GM12878 (cell line): ENCODE measurements at regions not wholly inside any gene's neighbourhood (a gene's known extent, or its start where the extent isn't known, plus 50 kb on each side); places are given as distances from the start of the nearest gene placed in this dataset.

Source experiments
- ATAC-seq: fragments of 200-7000 bp; cut with Tn5 transposase; 3 replicates; pipeline ENCODE4 v1.9.1; 2020; ENCODE audit warnings: mild to moderate bottlenecking, moderate library complexity
- BruUV-seq: library from RNA; stranded (reverse); fragments of 400-500 nt; replicated peaks from 2 replicates; lab custom pipeline; 2021; lab: Mats Ljungman, UMichigan
- CTCF ChIA-PET: fragments of 300-600 bp; sonication (Branson Sonifier 250); formaldehyde crosslinking; extraction: SDS; loops from one replicate; lab custom pipeline; 2021; ENCODE audit warnings: inconsistent platforms; lab: Yijun Ruan, JAX
- POLR2A ChIA-PET: fragments of 350-600 bp; formaldehyde crosslinking; extraction: SDS; loops from one replicate; lab custom pipeline; 2021; ENCODE audit warnings: inconsistent platforms; lab: Charles Lee
- RAD21 ChIA-PET: fragments of 300-600 bp; sonication (Branson Sonifier 250); formaldehyde crosslinking; loops from one replicate; lab custom pipeline; 2023; ENCODE audit warnings: antibody characterized with exemption; ENCODE audit not compliant: unreplicated experiment; lab: Charles Lee
- SMC1A ChIA-PET: fragments of 300-600 bp; sonication (Branson Sonifier 250); formaldehyde crosslinking; loops from one replicate; lab custom pipeline; 2023; ENCODE audit not compliant: unreplicated experiment, uncharacterized antibody; lab: Charles Lee
- DNase-seq: peaks from one replicate; pipeline ENCODE4 v3.0.0-alpha.2; 2011; ENCODE audit warnings: low read depth, low spot score
- FAIRE-seq: peaks from 3 replicates; lab custom pipeline; 2011; peaks lifted over from hg19 to GRCh38; lab: Jason Lieb, UNC
- H2AFZ ChIP-seq: 2 replicates; pipeline ENCODE4 v1.6.0; 2011; ENCODE audit warnings: low read depth, low read length, control low read depth; ENCODE audit not compliant: control insufficient read depth
- H3K27ac ChIP-seq: 2 replicates; pipeline ENCODE4 v1.5.1; 2011; ENCODE audit warnings: control low read depth; ENCODE audit not compliant: control insufficient read depth, insufficient read depth
- H3K27me3 ChIP-seq, 2 experiments: replicated peaks in 1 of 2; 2 replicates each; pipeline versions ENCODE4 v1.6.0 to v1.6.1; 2011; ENCODE audit warnings: low read length in 1 of 2; ENCODE audit not compliant: control insufficient read depth in 2 of 2, insufficient read depth in 2 of 2
- H3K36me3 ChIP-seq, 2 experiments: 2 replicates each; pipeline ENCODE4 v1.5.1; 2011; ENCODE audit warnings: low read length in 1 of 2; ENCODE audit not compliant: control insufficient read depth in 2 of 2, insufficient read depth in 2 of 2
- H3K4me1 ChIP-seq: 2 replicates; pipeline ENCODE4 v1.6.1; 2011; ENCODE audit warnings: mild to moderate bottlenecking, low read length, moderate library complexity, mixed read lengths; ENCODE audit not compliant: control insufficient read depth, insufficient read depth
- H3K4me2 ChIP-seq: 2 replicates; pipeline ENCODE4 v1.6.0; 2011; ENCODE audit warnings: control low read depth; ENCODE audit not compliant: control insufficient read depth, insufficient read depth
- H3K4me3 ChIP-seq: fragments of 200-600 bp; sonication (generic); 2 replicates; pipeline ENCODE4 v1.5.1; 2016
- H3K79me2 ChIP-seq: 2 replicates; pipeline ENCODE4 v1.6.0; 2011; ENCODE audit warnings: low read length; ENCODE audit not compliant: control insufficient read depth, insufficient read depth
- H3K9ac ChIP-seq: 2 replicates; pipeline ENCODE4 v1.8.0; 2011; ENCODE audit warnings: low read length, control low read depth, mixed read lengths; ENCODE audit not compliant: control insufficient read depth, insufficient read depth
- H3K9me3 ChIP-seq: replicated peaks from 3 replicates; pipeline ENCODE4 v1.5.1; 2011; ENCODE audit warnings: mild to moderate bottlenecking, low read length; ENCODE audit not compliant: control insufficient read depth, insufficient read depth
- H4K20me1 ChIP-seq: 2 replicates; pipeline ENCODE4 v1.6.0; 2011; ENCODE audit not compliant: control insufficient read depth, insufficient read depth
- BMI1 ChIP-seq: fragments of 450-650 bp; IDR thresholded peaks from 2 replicates; pipeline ENCODE4 v1.6.1; 2016; ENCODE audit warnings: mild to moderate bottlenecking, moderate library complexity, borderline replicate concordance
- CBFB ChIP-seq: IDR thresholded peaks from 2 replicates; pipeline ENCODE4 v1.6.1; 2016; ENCODE audit warnings: antibody characterized with exemption, low read depth
- CHD1 ChIP-seq: IDR thresholded peaks from 2 replicates; pipeline ENCODE4 v1.6.1; 2012; ENCODE audit warnings: low read depth, low read length, improper control_type of control experiment
- CUX1 ChIP-seq: IDR thresholded peaks from 2 replicates; pipeline ENCODE4 v1.6.1; 2012; ENCODE audit warnings: improper control_type of control experiment, low read depth, low read length; ENCODE audit not compliant: insufficient replicate concordance
- EP300 ChIP-seq, 2 experiments: fragments of 150-350 bp in 1 of 2; IDR thresholded peaks; 2 replicates each; pipeline ENCODE4 v1.6.1; 2011 to 2012; ENCODE audit warnings: low read depth in 2 of 2, low read length in 2 of 2, borderline replicate concordance in 1 of 2, improper control_type of control experiment in 1 of 2, inconsistent platforms in 1 of 2; ENCODE audit not compliant: control insufficient read depth in 1 of 2
- HDAC6 ChIP-seq: fragments of 200-600 bp; sonication (generic); IDR thresholded peaks from one replicate; pipeline ENCODE4 v1.8.0; 2017; ENCODE audit warnings: antibody characterized with exemption; ENCODE audit not compliant: unreplicated experiment
- HSF1 ChIP-seq: fragments of 150-350 bp; IDR thresholded peaks from 2 replicates; pipeline ENCODE4 v1.6.1; 2014; ENCODE audit warnings: mild to moderate bottlenecking, low read depth, low read length
- MYB ChIP-seq: fragments of 150-350 bp; IDR thresholded peaks from 2 replicates; pipeline ENCODE4 v1.6.1; 2014; ENCODE audit warnings: mild to moderate bottlenecking, low read depth, low read length, borderline replicate concordance
- NBN ChIP-seq: fragments of 450-650 bp; IDR thresholded peaks from 2 replicates; pipeline ENCODE4 v1.6.1; 2016
- NRF1 ChIP-seq: conservative IDR thresholded peaks from 2 replicates; pipeline ENCODE4 v1.6.1; 2011; ENCODE audit warnings: mild to moderate bottlenecking, low read depth, low read length, improper control_type of control experiment
- POLR2A ChIP-seq: IDR thresholded peaks from 2 replicates; pipeline ENCODE4 v1.6.1; 2011; ENCODE audit warnings: low read depth, mild to moderate bottlenecking, low read length
- SP1 ChIP-seq: IDR thresholded peaks from one replicate; pipeline ENCODE4 v1.6.1; 2011; ENCODE audit warnings: low read depth, low read length
- SUPT20H ChIP-seq: IDR thresholded peaks from 2 replicates; pipeline ENCODE4 v1.6.1; 2011; ENCODE audit warnings: low read depth, mild to moderate bottlenecking, low read length, moderate library complexity, borderline replicate concordance; ENCODE audit not compliant: control insufficient read depth
- YY1 ChIP-seq: IDR thresholded peaks from 2 replicates; pipeline ENCODE4 v1.6.1; 2011; ENCODE audit warnings: low read depth, mild to moderate bottlenecking, low read length
- ZBTB33 ChIP-seq: fragments of 450-650 bp; IDR thresholded peaks from 2 replicates; pipeline ENCODE4 v1.6.1; 2017; ENCODE audit warnings: mild to moderate bottlenecking
- ZNF217 ChIP-seq: fragments of 450-650 bp; IDR thresholded peaks from 2 replicates; pipeline ENCODE4 v1.6.1; 2017; ENCODE audit warnings: antibody characterized with exemption, mild to moderate bottlenecking
- ZZZ3 ChIP-seq: IDR thresholded peaks from 2 replicates; pipeline ENCODE4 v1.6.1; 2011; ENCODE audit warnings: low read depth; ENCODE audit not compliant: control insufficient read depth, insufficient read length
- WGBS: methylation state at CpG from one replicate; pipeline ENCODE4 v1.1.6; 2016; ENCODE audit warnings: low lambda C conversion rate; ENCODE audit not compliant: insufficient replicate concordance, insufficient coverage; ENCODE audit errors: missing lambda C conversion rate; 5-methylcytosine and 5-hydroxymethylcytosine counted together
- in situ Hi-C: fragments of 300-500 bp; cut with MboI; formaldehyde crosslinking; loops from 9 replicates; pipeline ENCODE4 v1.14.3; 2018; ENCODE audit warnings: mixed read lengths
- intact Hi-C: fragments of 100-400 bp; cut with micrococcal nuclease; formaldehyde crosslinking; loops from one replicate; pipeline ENCODE4 v1.14.2; 2022; ENCODE audit not compliant: unreplicated experiment

GRCh38 chr9:107898761-107899160 lies 409.2 kb upstream of the KLF4 start (continued):
- TF ChIP-seq ZBTB33 = no peak
- TF ChIP-seq YY1 = no peak
- TF ChIP-seq BMI1 = no peak
- TF ChIP-seq POLR2A = no peak
- TF ChIP-seq HSF1 = no peak
- no peak for TF ChIP-seq CHD1

GRCh38 chr9:107896544-107896943 lies 407.0 kb upstream of the KLF4 start:
- Histone ChIP-seq H4K20me1 (no peaks in the 10 kb centered on the region), H3K9ac (no peak overlapping the region), H3K4me2 (no peak overlapping the region), H3K79me2 (no peaks in the 10 kb centered on the region), H3K9me3 (no peaks in the 10 kb centered on the region), H3K27ac (no peak overlapping the region), H2AFZ (no peak overlapping the region), H3K36me3 (no peaks in the 10 kb centered on the region), H3K4me3 (no peak overlapping the region), H3K27me3 (no peaks in the 10 kb centered on the region), H3K4me1 (no peaks in the 10 kb centered on the region)
- DNase-seq = no peak
- ChIA-PET SMC1A (no interaction called here), RAD21 (no interaction called here), POLR2A (interaction anchor here (0.7 kb wide), 1 partner anchor 244 kb away, joined by 3 read pairs; no protein-coding TSS in a partner anchor), CTCF (no interaction called here)
- no TSS peak for BruUV-seq
- FAIRE-seq = no peak
- in situ Hi-C loops (no loop called here), intact Hi-C loops (no loop called here)
- WGBS = 33% methylated on average over 1 of the region's 1 CpG
- no peak for ATAC-seq
- TF ChIP-seq ZNF217 (no peak), MYB (no peak), NBN (no peak), HDAC6 (no peak), NRF1 (no peak), CBFB (no peak), SUPT20H (no peak), CUX1 (no peak), SP1 (no peak), EP300 (IDR thresholded peaks at IDR 0.05; ENCODE audit: borderline replicate concordance in 1 of 2, control insufficient read depth in 1 of 2, low read depth in 2 of 2, low read length in 2 of 2) (no peak), ZZZ3 (no peak)
